NCI-H2107 treated with DMSO at 0.1 percent for 48 hours (cell line): ENCODE measurements at regions not wholly inside any gene's neighbourhood (a gene's known extent, or its start where the extent isn't known, plus 50 kb on each side); places are given as distances from the start of the nearest gene placed in this dataset.

ENCODE experiments used
- DNase-seq: peaks from one replicate; lab custom pipeline; 2025; ENCODE audit not compliant: unreplicated experiment; lab: John Stamatoyannopoulos, UW

GRCh38 chr9:89806371-89807100 lies 201.7 kb downstream of the GADD45G start:
- DNase-seq, result no peak

- DNase-seq, result no peak
These were observed 202.2 kb downstream of the GADD45G start for GRCh38 chr9:89807101-89807395.

GRCh38 chr9:89807682-89808075 lies 202.9 kb downstream of the GADD45G start:
- DNase-seq, result no peak

- DNase-seq, result peak; percentile 36
These were observed 203.4 kb downstream of the GADD45G start for GRCh38 chr9:89808076-89808755.

- no peak for DNase-seq
These were observed 204.0 kb downstream of the GADD45G start for GRCh38 chr9:89808756-89809181.

- DNase-seq, result peak; percentile 40
These were observed 205.6 kb downstream of the GADD45G start for GRCh38 chr9:89810431-89810830.

- no peak for DNase-seq
These were observed 206.5 kb downstream of the GADD45G start for GRCh38 chr9:89811356-89811755.

GRCh38 chr9:89811886-89812450 lies 207.2 kb downstream of the GADD45G start:
- DNase-seq, result no peak

- DNase-seq, result no peak
These were observed 207.9 kb downstream of the GADD45G start for GRCh38 chr9:89812556-89813181.

GRCh38 chr9:89813482-89813881 lies 208.7 kb downstream of the GADD45G start:
- no peak for DNase-seq

- DNase-seq, result peak; percentile 58
These were observed 209.7 kb downstream of the GADD45G start for GRCh38 chr9:89814340-89815040.

GRCh38 chr9:89815061-89815902 lies 210.5 kb downstream of the GADD45G start:
- no peak for DNase-seq

GRCh38 chr9:89815903-89816573 lies 211.2 kb downstream of the GADD45G start:
- no peak for DNase-seq

- DNase-seq, result no peak
These were observed 212.5 kb downstream of the GADD45G start for GRCh38 chr9:89817151-89817950.

- DNase-seq, result no peak
These were observed 215.5 kb downstream of the GADD45G start for GRCh38 chr9:89820337-89820736.

GRCh38 chr9:89821081-89821480 lies 216.3 kb downstream of the GADD45G start:
- DNase-seq, result no peak

GRCh38 chr9:89822996-89823395 lies 218.2 kb downstream of the GADD45G start:
- DNase-seq, result no peak

GRCh38 chr9:89825669-89826068 lies 220.9 kb downstream of the GADD45G start:
- no peak for DNase-seq

- no peak for DNase-seq
These were observed 221.4 kb downstream of the GADD45G start for GRCh38 chr9:89826186-89826585.
